ENCODE measurements at regions not wholly inside any gene's neighbourhood (a gene's known extent, or its start where the extent isn't known, plus 50 kb on each side); places are given as distances from the start of the nearest gene placed in this dataset.

DNA sequence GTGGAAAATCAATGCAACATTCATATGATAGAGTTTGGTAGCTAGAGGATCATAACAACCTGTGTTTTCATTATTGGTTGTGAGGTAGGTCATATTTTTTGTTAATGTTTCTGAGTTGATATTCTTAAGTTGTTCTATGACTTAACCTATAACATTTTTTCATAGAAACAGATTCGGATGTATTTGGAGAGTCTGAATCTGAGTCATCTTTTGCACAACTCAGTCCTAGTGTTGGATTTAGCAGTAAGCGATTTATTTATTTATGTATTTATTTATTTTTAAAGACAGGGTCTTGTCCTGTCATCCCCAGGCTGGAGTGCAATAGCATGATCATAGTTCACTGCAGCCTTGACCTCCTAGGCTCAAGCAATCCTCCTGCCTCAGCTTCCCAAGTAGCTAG is 292.8 kb upstream of the ZNF717 start:
- Histone ChIP-seq H3K9me3 (no peaks in the 10 kb centered on the region), H3K27ac (no peak overlapping the region), H3K4me1 (no peaks in the 10 kb centered on the region), H3K4me3 (no peak overlapping the region), H3K36me3 (no peaks in the 10 kb centered on the region), H3K27me3 (no peaks in the 10 kb centered on the region)
- DNase-seq: no peak
- TF ChIP-seq POLR2A (IDR thresholded peaks at IDR 0.05) (no peak), CTCF (IDR thresholded peaks at IDR 0.05) (no peak)
- WGBS, 4 donors: 86 to 92% (median 89%) methylated on average over 2 of the region's 2 CpGs
- no peak for ATAC-seq
- intact Hi-C loops (cut with DNase I): no loop called here

- intact Hi-C loops (cut with DNase I): no loop called here
- DNase-seq (no peak), ATAC-seq (no peak)
- Histone ChIP-seq H3K4me3 (no peak overlapping the region), H3K27ac (no peak overlapping the region), H3K36me3 (no peaks in the 10 kb centered on the region), H3K9me3 (peaks cover 0 to 5% (median 0%) of the 10 kb centered on the region in 12 donors), H3K4me1 (no peaks in the 10 kb centered on the region), H3K27me3 (no peaks in the 10 kb centered on the region)
- no peak for TF ChIP-seq CTCF (IDR thresholded peaks at IDR 0.05)
- TF ChIP-seq POLR2A (IDR thresholded peaks at IDR 0.05): no peak
- WGBS, 4 donors: 70 to 79% (median 76%) methylated on average over 3 of the region's 3 CpGs
These were observed 298.6 kb upstream of the ZNF717 start for GRCh38 chr3:76083992-76084391.

- peaks cover 0 to 3% (median 0%) of the 10 kb centered on the region in 12 donors for H3K9me3 ChIP-seq
- H3K27ac ChIP-seq: no peak overlapping the region
- intact Hi-C loops (cut with DNase I): no loop called here
- TF ChIP-seq POLR2A (IDR thresholded peaks at IDR 0.05) (no peak), CTCF (IDR thresholded peaks at IDR 0.05) (no peak)
- H3K4me1 ChIP-seq: no peaks in the 10 kb centered on the region
- DNase-seq: no peak
- H3K36me3 ChIP-seq: no peaks in the 10 kb centered on the region
- H3K27me3 ChIP-seq: peaks cover 0 to 3% (median 0%) of the 10 kb centered on the region in 9 donors
- ATAC-seq: no peak
- H3K4me3 ChIP-seq: no peak overlapping the region
- 51 to 60% (median 58%) methylated on average over 3 of the region's 3 CpGs for WGBS, 4 donors
These were observed 310.7 kb upstream of the ZNF717 start for GRCh38 chr3:76096036-76096435.

DNA sequence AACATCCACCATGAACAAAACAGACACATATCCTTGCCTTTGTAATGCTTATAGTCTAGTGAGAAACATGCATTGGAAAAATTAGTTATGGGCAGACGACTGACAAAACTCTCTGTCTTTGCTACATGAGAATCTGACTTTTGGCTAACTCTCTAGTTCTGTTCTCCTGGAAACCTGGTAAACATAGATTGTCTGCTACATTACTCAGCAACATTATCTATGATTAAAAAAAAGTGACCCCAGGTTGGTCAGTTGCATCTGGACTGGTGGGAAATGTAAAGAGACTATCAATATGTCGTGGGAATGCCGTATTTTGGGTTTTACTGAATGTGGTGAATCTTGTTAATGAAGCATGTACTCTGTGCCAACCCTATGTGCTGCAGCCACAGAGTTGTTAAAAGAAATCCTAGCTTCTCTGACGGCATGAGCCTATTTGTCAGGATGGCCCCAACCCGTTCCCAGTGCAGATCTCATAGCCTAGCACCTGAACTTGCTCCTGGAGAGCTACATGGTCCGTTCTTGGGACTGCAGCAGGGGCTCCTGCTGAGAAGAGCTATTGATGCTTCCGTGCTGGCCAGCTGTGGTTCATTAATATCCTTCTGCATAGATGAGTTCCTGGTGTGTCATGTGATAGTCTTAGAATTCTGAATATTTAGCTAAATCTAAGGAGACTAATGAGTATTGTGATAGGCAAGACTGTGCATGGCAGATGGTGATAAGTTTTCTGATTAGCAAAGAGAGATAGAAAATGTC is 311.7 kb upstream of the ZNF717 start:
- Histone ChIP-seq H3K4me1 (no peaks in the 10 kb centered on the region), H3K36me3 (no peaks in the 10 kb centered on the region), H3K4me3 (no peak overlapping the region), H3K9me3 (no peaks in the 10 kb centered on the region), H3K27ac (no peak overlapping the region), H3K27me3 (peaks cover 0 to 3% (median 0%) of the 10 kb centered on the region in 9 donors)
- 57 to 66% (median 60%) methylated on average over 7 of the region's 7 CpGs for WGBS, 4 donors
- intact Hi-C loops (cut with DNase I): no loop called here
- ATAC-seq (no peak), DNase-seq (no peak)
- TF ChIP-seq POLR2A (IDR thresholded peaks at IDR 0.05): no peak
- TF ChIP-seq CTCF (IDR thresholded peaks at IDR 0.05): no peak
